WTC11 (cell line): ENCODE measurements at regions not wholly inside any gene's neighbourhood (a gene's known extent, or its start where the extent isn't known, plus 50 kb on each side); places are given as distances from the start of the nearest gene placed in this dataset.

Experiments
- ATAC-seq: fragments of 200-7000 bp; cut with Tn5 transposase; 2 replicates; pipeline ENCODE4 v1.10.0; 2021; ENCODE audit warnings: mild to moderate bottlenecking, moderate library complexity
- CTCF ChIA-PET: fragments of 300-600 bp; sonication (Branson Sonifier 250); formaldehyde crosslinking; loops from one replicate; lab custom pipeline; 2021; ENCODE audit warnings: antibody characterized with exemption; lab: Charles Lee
- POLR2A ChIA-PET: fragments of 350-600 bp; sonication (Branson Sonifier 250); formaldehyde crosslinking; loops from one replicate; lab custom pipeline; 2021; ENCODE audit warnings: antibody characterized with exemption; lab: Charles Lee
- DNase-seq: peaks from one replicate; pipeline ENCODE4 v3.0.0; 2021; ENCODE audit warnings: low spot score
- H3K27ac Mint-ChIP-seq: 2 replicates; pipeline ENCODE4 v1.8.0; 2021; ENCODE audit warnings: mixed read lengths
- H3K27me3 Mint-ChIP-seq: 2 replicates; pipeline ENCODE4 v1.8.0; 2021; ENCODE audit warnings: low read depth, mild to moderate bottlenecking, moderate library complexity, mixed read lengths
- H3K36me3 Mint-ChIP-seq: 2 replicates; pipeline ENCODE4 v1.8.0; 2021; ENCODE audit warnings: mixed read lengths
- H3K4me1 Mint-ChIP-seq: 2 replicates; pipeline ENCODE4 v1.8.0; 2022; ENCODE audit warnings: mixed read lengths
- H3K4me3 Mint-ChIP-seq: 2 replicates; pipeline ENCODE4 v1.8.0; 2021; ENCODE audit warnings: mild to moderate bottlenecking, moderate library complexity, mixed read lengths
- H3K9me3 Mint-ChIP-seq: 2 replicates; pipeline ENCODE4 v1.8.0; 2021; ENCODE audit warnings: mixed read lengths
- ARID4B ChIP-seq: sonication (generic); formaldehyde crosslinking; IDR thresholded peaks from 2 replicates; pipeline ENCODE4 v1.8.0; 2023; ENCODE audit warnings: missing genetic modification reagents, mild to moderate bottlenecking, borderline replicate concordance
- CBFB ChIP-seq: sonication (generic); formaldehyde crosslinking; IDR thresholded peaks from 2 replicates; pipeline ENCODE4 v1.8.1; 2022; ENCODE audit warnings: mild to moderate bottlenecking, low read depth, missing genetic modification reagents
- CREM ChIP-seq: sonication (generic); formaldehyde crosslinking; IDR thresholded peaks from 2 replicates; pipeline ENCODE4 v1.8.1; 2022; ENCODE audit warnings: mild to moderate bottlenecking, missing genetic modification reagents, moderate library complexity
- E2F5 ChIP-seq: sonication (generic); formaldehyde crosslinking; IDR thresholded peaks from 2 replicates; pipeline ENCODE4 v1.8.1; 2022; ENCODE audit warnings: mild to moderate bottlenecking, moderate library complexity, missing genetic modification reagents
- EMX1 ChIP-seq: fragments of 250-450 bp; sonication (Bioruptor Pico); IDR thresholded peaks from 2 replicates; pipeline ENCODE4 v1.8.0; 2021; ENCODE audit warnings: mild to moderate bottlenecking
- ERG ChIP-seq: fragments of 250-450 bp; sonication (Bioruptor Pico); IDR thresholded peaks from 2 replicates; pipeline ENCODE4 v1.8.0; 2021; ENCODE audit warnings: mild to moderate bottlenecking
- FOXK1 ChIP-seq: sonication (generic); formaldehyde crosslinking; IDR thresholded peaks from 2 replicates; pipeline ENCODE4 v1.8.0; 2022; ENCODE audit warnings: mild to moderate bottlenecking, moderate library complexity, missing genetic modification reagents
- FOXP1 ChIP-seq: sonication (generic); formaldehyde crosslinking; IDR thresholded peaks from 2 replicates; pipeline ENCODE4 v1.8.0; 2022; ENCODE audit warnings: missing genetic modification reagents, mild to moderate bottlenecking, moderate library complexity, borderline replicate concordance
- HMGA2 ChIP-seq: fragments of 250-450 bp; sonication (Bioruptor Pico); IDR thresholded peaks from 2 replicates; pipeline ENCODE4 v1.4.0; 2021; ENCODE audit warnings: mild to moderate bottlenecking, moderate library complexity
- IRF1 ChIP-seq: sonication (generic); formaldehyde crosslinking; IDR thresholded peaks from 2 replicates; pipeline ENCODE4 v1.8.0; 2023; ENCODE audit warnings: missing genetic modification reagents
- JAZF1 ChIP-seq: fragments of 250-450 bp; sonication (Bioruptor Pico); IDR thresholded peaks from 2 replicates; pipeline ENCODE4 v1.9.0; 2021; ENCODE audit warnings: moderate library complexity, mild to moderate bottlenecking, inconsistent platforms
- MLX ChIP-seq: sonication (generic); formaldehyde crosslinking; IDR thresholded peaks from 2 replicates; pipeline ENCODE4 v1.8.1; 2023; ENCODE audit warnings: mild to moderate bottlenecking, missing genetic modification reagents, moderate library complexity
- NR1H2 ChIP-seq: sonication (generic); formaldehyde crosslinking; IDR thresholded peaks from 2 replicates; pipeline ENCODE4 v1.9.0; 2021; ENCODE audit warnings: mild to moderate bottlenecking, moderate library complexity, missing genetic modification reagents
- PRDM15 ChIP-seq: sonication (generic); formaldehyde crosslinking; IDR thresholded peaks from 2 replicates; pipeline ENCODE4 v1.8.0; 2022; ENCODE audit warnings: missing genetic modification reagents
- USF1 ChIP-seq: sonication (generic); formaldehyde crosslinking; IDR thresholded peaks from 2 replicates; pipeline ENCODE4 v1.8.0; 2022; ENCODE audit warnings: mild to moderate bottlenecking, missing genetic modification reagents
- ZBTB21 ChIP-seq: sonication (generic); formaldehyde crosslinking; IDR thresholded peaks from 2 replicates; pipeline ENCODE4 v1.8.1; 2023; ENCODE audit warnings: mild to moderate bottlenecking, missing genetic modification reagents, borderline replicate concordance
- ZMAT4 ChIP-seq: fragments of 250-450 bp; sonication (Bioruptor Pico); IDR thresholded peaks from 2 replicates; pipeline ENCODE4 v1.9.0; 2021; ENCODE audit warnings: mild to moderate bottlenecking
- ZNF121 ChIP-seq: sonication (generic); formaldehyde crosslinking; IDR thresholded peaks from 2 replicates; pipeline ENCODE4 v1.8.0; 2023; ENCODE audit warnings: missing genetic modification reagents
- ZNF138 ChIP-seq: sonication (generic); formaldehyde crosslinking; conservative IDR thresholded peaks from 2 replicates; pipeline ENCODE4 v1.8.1; 2022; ENCODE audit warnings: mild to moderate bottlenecking, moderate library complexity, missing genetic modification reagents

GRCh38 chr5:2022436-2022835 lies 139.7 kb upstream of the IRX4 start:
- Mint-ChIP-seq H3K36me3 (no peaks in the 10 kb centered on the region), H3K9me3 (peaks cover 15% of the 10 kb centered on the region; the same call in 1 of the 2 replicates), H3K4me1 (peaks cover 6% of the 10 kb centered on the region), H3K27me3 (no peaks in the 10 kb centered on the region; the same call in 1 of the 2 replicates), H3K4me3 (no peak overlapping the region), H3K27ac (no peak overlapping the region)
- POLR2A ChIA-PET: no interaction called here
- DNase-seq: no peak
- CTCF ChIA-PET: no interaction called here
- ATAC-seq: no peak
- no peak for TF ChIP-seq CREM (CRISPR knock-in tag)
- TF ChIP-seq NR1H2 (CRISPR knock-in tag): no peak
- TF ChIP-seq HMGA2 (CRISPR knock-in tag): no peak
- TF ChIP-seq PRDM15 (CRISPR knock-in tag): no peak
- no peak for TF ChIP-seq ZNF138 (CRISPR knock-in tag)

- no peaks in the 10 kb centered on the region; the same call in 1 of the 2 replicates for H3K27me3 Mint-ChIP-seq
- no peak overlapping the region for H3K4me3 Mint-ChIP-seq
- peaks cover 6% of the 10 kb centered on the region for H3K4me1 Mint-ChIP-seq
- no peaks in the 10 kb centered on the region for H3K36me3 Mint-ChIP-seq
- H3K9me3 Mint-ChIP-seq: peaks cover 8% of the 10 kb centered on the region; the same call in 1 of the 2 replicates
- no peak for TF ChIP-seq IRF1 (CRISPR knock-in tag)
- TF ChIP-seq ZBTB21 (CRISPR knock-in tag): no peak
- TF ChIP-seq FOXK1: no peak
- TF ChIP-seq JAZF1 (CRISPR knock-in tag): no peak
- TF ChIP-seq ZNF121 (CRISPR knock-in tag): no peak
- no peak for TF ChIP-seq E2F5
- no peak for TF ChIP-seq USF1 (CRISPR knock-in tag)
- TF ChIP-seq ERG (CRISPR knock-in tag): no peak
- no peak for TF ChIP-seq ARID4B (CRISPR knock-in tag)
- TF ChIP-seq CBFB (CRISPR knock-in tag): no peak
- no peak for TF ChIP-seq EMX1 (CRISPR knock-in tag)
- no peak for TF ChIP-seq MLX (CRISPR knock-in tag)
- no peak for TF ChIP-seq ZMAT4 (CRISPR knock-in tag)
- no peak for TF ChIP-seq FOXP1 (CRISPR knock-in tag)
- TF ChIP-seq, all 79 proteins: peak for 0
- ChIA-PET POLR2A (no interaction called here), CTCF (interaction anchor here (1.0 kb wide), 1 partner anchor 17 kb away, joined by 3 read pairs; no protein-coding TSS in a partner anchor)
- no peak overlapping the region for H3K27ac Mint-ChIP-seq
- DNase-seq (no peak), ATAC-seq (no peak)
Measured at GRCh38 chr5:2021484-2022176, 138.9 kb upstream of the IRX4 start.
